Dermis microvascular lymphatic vessel endothelial cell (primary cell): ENCODE measurements at regions not wholly inside any gene's neighbourhood (a gene's known extent, or its start where the extent isn't known, plus 50 kb on each side); places are given as distances from the start of the nearest gene placed in this dataset.
"Not testable (repeated sequence)": the region's sequence is repeated elsewhere in the genome, so short reads cannot be mapped to it uniquely, and the experiment has no call there.

ENCODE experiments used
- DNase-seq, 2 donors: peaks; one replicate each; pipeline versions ENCODE4 v3.0.0 to v3.0.0-alpha.2; 2010; ENCODE audit warnings: low read depth in 2 of 2

GRCh38 chr13:54687173-54687572 lies 1658.6 kb downstream of the OLFM4 start:
- DNase-seq: no peak

GRCh38 chr13:54699831-54700230 lies 1671.2 kb downstream of the OLFM4 start:
- no peak for DNase-seq

- DNase-seq: no peak
These were observed 1677.1 kb downstream of the OLFM4 start for GRCh38 chr13:54705738-54706137.

GRCh38 chr13:54706336-54706735 lies 1677.7 kb downstream of the OLFM4 start:
- no peak for DNase-seq

GRCh38 chr13:54709546-54709945 lies 1680.9 kb downstream of the OLFM4 start:
- DNase-seq: no peak

GRCh38 chr13:54733639-54734038 lies 1705.0 kb downstream of the OLFM4 start:
- no peak for DNase-seq

GRCh38 chr13:54737211-54737610 lies 1708.6 kb downstream of the OLFM4 start:
- not testable (repeated sequence) for DNase-seq

GRCh38 chr13:54742984-54743383 lies 1714.4 kb downstream of the OLFM4 start:
- DNase-seq: no peak

- no peak for DNase-seq
These were observed 1716.1 kb downstream of the OLFM4 start for GRCh38 chr13:54744747-54745146.

- DNase-seq: no peak
These were observed 1721.9 kb downstream of the OLFM4 start for GRCh38 chr13:54750521-54750920.

- DNase-seq: no peak
These were observed 1730.2 kb downstream of the OLFM4 start for GRCh38 chr13:54758795-54759194.

- no peak for DNase-seq
These were observed 1739.6 kb downstream of the OLFM4 start for GRCh38 chr13:54768214-54768613.

GRCh38 chr13:54775501-54776191 lies 1747.0 kb downstream of the OLFM4 start:
- DNase-seq: no peak

- DNase-seq: no peak
These were observed 1759.1 kb downstream of the OLFM4 start for GRCh38 chr13:54787754-54788153.

GRCh38 chr13:54799621-54800226 lies 1771.1 kb downstream of the OLFM4 start:
- DNase-seq: no peak

- no peak for DNase-seq
These were observed 1773.6 kb downstream of the OLFM4 start for GRCh38 chr13:54802226-54802625.

- DNase-seq: no peak
These were observed 1777.1 kb downstream of the OLFM4 start for GRCh38 chr13:54805743-54806142.

- not testable (repeated sequence) for DNase-seq
These were observed 1793.4 kb downstream of the OLFM4 start for GRCh38 chr13:54821938-54822470.

- not testable (repeated sequence) for DNase-seq
These were observed 1800.9 kb downstream of the OLFM4 start for GRCh38 chr13:54829391-54830068.

GRCh38 chr13:54836273-54836672 lies 1807.7 kb downstream of the OLFM4 start:
- DNase-seq: no peak

- DNase-seq: no peak
These were observed 1813.1 kb downstream of the OLFM4 start for GRCh38 chr13:54841682-54842081.

GRCh38 chr13:54845351-54845965 lies 1816.8 kb downstream of the OLFM4 start:
- DNase-seq: no peak
